ENCODE measurements at regions not wholly inside any gene's neighbourhood (a gene's known extent, or its start where the extent isn't known, plus 50 kb on each side); places are given as distances from the start of the nearest gene placed in this dataset.
A peak's percentile ranks its signal among the peaks of the same experiment; 100 is the strongest.

GRCh38 chr12:4088451-4088850, 185.1 kb upstream of the CCND2 start:
- no peak for DNase-seq (ENCODE audit: missing footprints)
- ATAC-seq, result no peak
- intact Hi-C loops (cut with DNase I), result no loop called here

- ATAC-seq (no peak), DNase-seq (ENCODE audit: missing footprints) (no peak)
- intact Hi-C loops (cut with DNase I), result no loop called here
These were observed 187.1 kb upstream of the CCND2 start for GRCh38 chr12:4086481-4086880.

GRCh38 chr12:4084573-4084972, 189.0 kb upstream of the CCND2 start:
- ATAC-seq (peak; percentile 57), DNase-seq (ENCODE audit: missing footprints) (no peak)
- intact Hi-C loops (cut with DNase I), result no loop called here

GRCh38 chr12:4082809-4083403, 190.7 kb upstream of the CCND2 start:
- DNase-seq (ENCODE audit: missing footprints), result no peak
- no peak for ATAC-seq
- intact Hi-C loops (cut with DNase I), result no loop called here

- intact Hi-C loops (cut with DNase I), result no loop called here
- ATAC-seq (no peak), DNase-seq (ENCODE audit: missing footprints) (no peak)
These were observed 193.3 kb upstream of the CCND2 start for GRCh38 chr12:4080213-4080612.

- no peak for ATAC-seq
- intact Hi-C loops (cut with DNase I), result no loop called here
- DNase-seq (ENCODE audit: missing footprints), result no peak
These were observed 199.4 kb upstream of the CCND2 start for GRCh38 chr12:4074129-4074528.

- intact Hi-C loops (cut with DNase I), result no loop called here
- no peak for ATAC-seq
These were observed 196.4 kb upstream of the PARP11 start for GRCh38 chr12:4069670-4070010.

GRCh38 chr12:4068981-4069669, 195.9 kb upstream of the PARP11 start:
- intact Hi-C loops (cut with DNase I), result no loop called here
- no peak for ATAC-seq
- DNase-seq (ENCODE audit: missing footprints), result no peak

More at GRCh38 chr12:4069670-4070010, 196.4 kb upstream of the PARP11 start:
- DNase-seq (ENCODE audit: missing footprints), result no peak

- intact Hi-C loops (cut with DNase I), result no loop called here
- DNase-seq (ENCODE audit: missing footprints) (no peak), ATAC-seq (no peak)
These were observed 190.8 kb upstream of the PARP11 start for GRCh38 chr12:4064008-4064407.

GRCh38 chr12:4059898-4060568, 186.8 kb upstream of the PARP11 start:
- no peak for ATAC-seq
- intact Hi-C loops (cut with DNase I), result no loop called here
- DNase-seq (ENCODE audit: missing footprints), result no peak

GRCh38 chr12:4056910-4057845, 184.0 kb upstream of the PARP11 start:
- ATAC-seq (no peak), DNase-seq (ENCODE audit: missing footprints) (no peak)
- intact Hi-C loops (cut with DNase I), result no loop called here

- ATAC-seq (no peak), DNase-seq (ENCODE audit: missing footprints) (no peak)
- intact Hi-C loops (cut with DNase I), result no loop called here
These were observed 181.4 kb upstream of the PARP11 start for GRCh38 chr12:4054630-4055029.

GRCh38 chr12:4052691-4053090, 179.5 kb upstream of the PARP11 start:
- ATAC-seq (peak; percentile 26), DNase-seq (ENCODE audit: missing footprints) (no peak)
- intact Hi-C loops (cut with DNase I), result no loop called here

- intact Hi-C loops (cut with DNase I), result no loop called here
- no peak for DNase-seq (ENCODE audit: missing footprints)
- ATAC-seq, result no peak
These were observed 178.4 kb upstream of the PARP11 start for GRCh38 chr12:4051596-4051995.

- DNase-seq (ENCODE audit: missing footprints) (no peak), ATAC-seq (no peak)
- intact Hi-C loops (cut with DNase I), result no loop called here
These were observed 177.1 kb upstream of the PARP11 start for GRCh38 chr12:4050340-4050739.

GRCh38 chr12:4049298-4050080, 176.3 kb upstream of the PARP11 start:
- DNase-seq (ENCODE audit: missing footprints), result no peak
- ATAC-seq, result no peak
- intact Hi-C loops (cut with DNase I), result no loop called here

- ATAC-seq (no peak), DNase-seq (ENCODE audit: missing footprints) (no peak)
- intact Hi-C loops (cut with DNase I), result no loop called here
These were observed 174.2 kb upstream of the PARP11 start for GRCh38 chr12:4047421-4047820.

GRCh38 chr12:4046495-4046840, 173.3 kb upstream of the PARP11 start:
- ATAC-seq, result no peak

More at GRCh38 chr12:4046495-4046840, 173.3 kb upstream of the PARP11 start:
- DNase-seq (ENCODE audit: missing footprints), result no peak
- intact Hi-C loops (cut with DNase I), result no loop called here

Measured in Right ventricle myocardium inferior (tissue), 1 donor.